Liver (tissue), 8 donors: ENCODE measurements at regions not wholly inside any gene's neighbourhood (a gene's known extent, or its start where the extent isn't known, plus 50 kb on each side); places are given as distances from the start of the nearest gene placed in this dataset.

Source experiments
- DNase-seq: peaks from one replicate; pipeline ENCODE4 v3.0.0-alpha.2; 2017; ENCODE audit warnings: low spot score
- H3K27ac ChIP-seq, 2 donors: one replicate each; pipeline ENCODE4 v1.7.0; 2013; ENCODE audit warnings: inconsistent platforms in 2 of 2, low read length in 2 of 2, control low read depth in 1 of 2, low read depth in 1 of 2, mild to moderate bottlenecking in 1 of 2
- H3K27me3 ChIP-seq, 4 donors: one replicate each; pipeline versions ENCODE4 v1.6.1 to v1.7.0; 2013; ENCODE audit warnings: low read length in 3 of 4, inconsistent platforms in 1 of 4, mild to moderate bottlenecking in 1 of 4, moderate library complexity in 1 of 4; ENCODE audit not compliant: control insufficient read depth in 4 of 4, insufficient read depth in 4 of 4
- H3K36me3 ChIP-seq, 4 donors: one replicate each; pipeline versions ENCODE4 v1.6.1 to v1.7.0; 2013; ENCODE audit warnings: low read length in 3 of 4, mild to moderate bottlenecking in 3 of 4, low read depth in 1 of 4, moderate library complexity in 1 of 4; ENCODE audit not compliant: control insufficient read depth in 4 of 4, insufficient read depth in 3 of 4
- H3K4me1 ChIP-seq, 4 donors: one replicate each; pipeline versions ENCODE4 v1.6.1 to v1.7.0; 2013; ENCODE audit warnings: low read length in 3 of 4, mild to moderate bottlenecking in 3 of 4, moderate library complexity in 1 of 4; ENCODE audit not compliant: control insufficient read depth in 4 of 4, insufficient read depth in 4 of 4
- H3K4me3 ChIP-seq, 3 donors: one replicate each; pipeline versions ENCODE4 v1.6.1 to v1.7.0; 2013; ENCODE audit warnings: low read length in 3 of 3, control low read depth in 1 of 3, low read depth in 1 of 3, mild to moderate bottlenecking in 1 of 3
- H3K9ac ChIP-seq, 2 donors: one replicate each; pipeline ENCODE4 v1.7.0; 2013; ENCODE audit warnings: low read length in 2 of 2, mild to moderate bottlenecking in 2 of 2, moderate library complexity in 2 of 2, control low read depth in 1 of 2, low read depth in 1 of 2
- H3K9me3 ChIP-seq, 4 donors: one replicate each; pipeline versions ENCODE4 v1.6.1 to v1.7.0; 2013; ENCODE audit warnings: low read length in 3 of 4; ENCODE audit not compliant: control insufficient read depth in 4 of 4
- ATF3 ChIP-seq: IDR thresholded peaks from 2 replicates; pipeline ENCODE4 v1.6.1; 2016; ENCODE audit warnings: antibody characterized with exemption
- CTCF ChIP-seq: fragments of 150-350 bp; IDR thresholded peaks from 2 replicates; pipeline ENCODE4 v1.5.1; 2017; ENCODE audit warnings: improper control_type of control experiment, low read depth, low read length; ENCODE audit not compliant: missing input control
- EGR1 ChIP-seq, 2 donors: IDR thresholded peaks; 2 replicates each; pipeline ENCODE4 v1.6.1; 2016 to 2018; ENCODE audit warnings: antibody characterized with exemption in 2 of 2, low read depth in 2 of 2
- FOXA1 ChIP-seq: IDR thresholded peaks from 2 replicates; pipeline ENCODE4 v1.6.1; 2016; ENCODE audit warnings: antibody characterized with exemption
- FOXA2 ChIP-seq: IDR thresholded peaks from 2 replicates; pipeline ENCODE4 v1.6.1; 2016; ENCODE audit warnings: antibody characterized with exemption
- GABPA ChIP-seq, 2 donors: IDR thresholded peaks in 1 of 2; conservative IDR thresholded peaks in 1 of 2; 2 replicates each; pipeline ENCODE4 v1.6.1; 2016; ENCODE audit warnings: antibody characterized with exemption in 2 of 2, mild to moderate bottlenecking in 1 of 2, moderate library complexity in 1 of 2
- HNF4A ChIP-seq, 2 donors: conservative IDR thresholded peaks; 2 replicates each; pipeline ENCODE4 v1.6.1; 2016; ENCODE audit warnings: antibody characterized with exemption in 2 of 2, mild to moderate bottlenecking in 2 of 2
- HNF4G ChIP-seq: IDR thresholded peaks from 2 replicates; pipeline ENCODE4 v1.6.1; 2016; ENCODE audit warnings: antibody characterized with exemption
- JUND ChIP-seq, 2 donors: IDR thresholded peaks; 2 replicates each; pipeline ENCODE4 v1.6.1; 2016; ENCODE audit warnings: antibody characterized with exemption in 2 of 2
- MAX ChIP-seq: IDR thresholded peaks from 2 replicates; pipeline ENCODE4 v1.6.1; 2016; ENCODE audit warnings: antibody characterized with exemption
- NR2F2 ChIP-seq: IDR thresholded peaks from 2 replicates; pipeline ENCODE4 v1.6.1; 2016; ENCODE audit warnings: antibody characterized with exemption
- RAD21 ChIP-seq, 2 donors: IDR thresholded peaks; 2 replicates each; pipeline ENCODE4 v1.6.1; 2016; ENCODE audit warnings: antibody characterized with exemption in 2 of 2, mild to moderate bottlenecking in 2 of 2
- REST ChIP-seq: IDR thresholded peaks from 2 replicates; pipeline ENCODE4 v1.6.1; 2016; ENCODE audit warnings: antibody characterized with exemption, mild to moderate bottlenecking
- RXRA ChIP-seq, 2 donors: IDR thresholded peaks; 2 replicates each; pipeline ENCODE4 v1.6.1; 2017 to 2018; ENCODE audit warnings: antibody characterized with exemption in 2 of 2, mild to moderate bottlenecking in 1 of 2
- SP1 ChIP-seq: IDR thresholded peaks from 2 replicates; pipeline ENCODE4 v1.6.1; 2018; ENCODE audit warnings: antibody characterized with exemption, mild to moderate bottlenecking
- TAF1 ChIP-seq: conservative IDR thresholded peaks from 2 replicates; pipeline ENCODE4 v1.6.1; 2016; ENCODE audit warnings: antibody characterized with exemption, mild to moderate bottlenecking
- YY1 ChIP-seq: IDR thresholded peaks from 2 replicates; pipeline ENCODE4 v1.6.1; 2016; ENCODE audit warnings: antibody characterized with exemption, mild to moderate bottlenecking
- ZBTB33 ChIP-seq: IDR thresholded peaks from 2 replicates; pipeline ENCODE4 v1.6.1; 2016; ENCODE audit warnings: antibody characterized with exemption
- WGBS: extraction: QIAGEN DNeasy Blood & Tissue Kit; methylation state at CpG from one replicate; pipeline ENCODE4 v1.1.7; 2013; 5-methylcytosine and 5-hydroxymethylcytosine counted together
- donor health status: healthy.
- donor health status: healthy.
- donor health status: healthy.
- donor health status: healthy.
- donor health status: healthy.

GRCh38 chr1:42056460-42056859 lies 96.8 kb upstream of the GUCA2B start (continued):
- TF ChIP-seq ZBTB33 (no peak), GABPA (IDR thresholded peaks at IDR 0.05 in 1 of 2, conservative IDR thresholded peaks at IDR 0.05 in 1 of 2) (no peak), MAX (no peak), YY1 (no peak), RAD21 (IDR thresholded peaks at IDR 0.05) (no peak), TAF1 (no peak), EGR1 (IDR thresholded peaks at IDR 0.05; ENCODE audit: low read depth in 2 of 2) (no peak)

- DNase-seq, result no peak
- no peaks in the 10 kb centered on the region for H3K36me3 ChIP-seq
- WGBS, result 70% methylated on average over 1 of the region's 1 CpG
- H3K9me3 ChIP-seq, result peaks cover 2 to 6% (median 5%) of the 10 kb centered on the region in 4 donors
- TF ChIP-seq YY1 (no peak), EGR1 (IDR thresholded peaks at IDR 0.05; ENCODE audit: low read depth in 2 of 2) (no peak), ATF3 (no peak), MAX (no peak), REST (no peak), CTCF (no peak), HNF4G (no peak), FOXA1 (no peak), ZBTB33 (no peak), SP1 (no peak), HNF4A (conservative IDR thresholded peaks at IDR 0.05) (no peak), GABPA (IDR thresholded peaks at IDR 0.05 in 1 of 2, conservative IDR thresholded peaks at IDR 0.05 in 1 of 2) (no peak), JUND (IDR thresholded peaks at IDR 0.05) (no peak), FOXA2 (no peak), NR2F2 (no peak), RAD21 (IDR thresholded peaks at IDR 0.05) (no peak), TAF1 (no peak), RXRA (IDR thresholded peaks at IDR 0.05) (no peak)
- H3K9ac ChIP-seq, result no peak overlapping the region
- no peaks in the 10 kb centered on the region for H3K27me3 ChIP-seq
- H3K4me1 ChIP-seq, result no peaks in the 10 kb centered on the region
- no peak overlapping the region for H3K4me3 ChIP-seq
- no peak overlapping the region for H3K27ac ChIP-seq
Observed at GRCh38 chr1:42055061-42055460, 98.1 kb upstream of the GUCA2B start.
